OCI-LY1 (cell line): ENCODE measurements at regions not wholly inside any gene's neighbourhood (a gene's known extent, or its start where the extent isn't known, plus 50 kb on each side); places are given as distances from the start of the nearest gene placed in this dataset.

Experiments
- H2AFZ ChIP-seq: fragments of 200-600 bp; sonication (generic), shearing (Covaris generic); 2 replicates; pipeline ENCODE4 v1.6.0; 2014; ENCODE audit warnings: antibody characterized with exemption, mild to moderate bottlenecking, low read length
- H3F3A ChIP-seq: fragments of 200-600 bp; sonication (generic), shearing (Covaris generic); 2 replicates; pipeline ENCODE4 v1.6.0; 2014; ENCODE audit warnings: mild to moderate bottlenecking, antibody characterized with exemption, low read length, moderate library complexity; ENCODE audit not compliant: insufficient read depth
- H3K27ac ChIP-seq: fragments of 200-600 bp; sonication (generic); 2 replicates; pipeline ENCODE4 v1.5.1; 2014; ENCODE audit warnings: low read length, mixed run types, mild to moderate bottlenecking, low read depth; ENCODE audit not compliant: poor library complexity, severe bottlenecking
- H3K27me3 ChIP-seq: fragments of 200-600 bp; sonication (generic); 2 replicates; pipeline ENCODE4 v1.6.0; 2014; ENCODE audit warnings: antibody characterized with exemption, mild to moderate bottlenecking, low read length, moderate library complexity; ENCODE audit not compliant: insufficient read depth
- H3K36me3 ChIP-seq: fragments of 200-600 bp; sonication (generic); 2 replicates; pipeline ENCODE4 v1.6.1; 2014; ENCODE audit warnings: mild to moderate bottlenecking, antibody characterized with exemption, low read length, moderate library complexity, mixed read lengths; ENCODE audit not compliant: insufficient read depth
- H3K4me1 ChIP-seq: fragments of 200-600 bp; sonication (generic); 2 replicates; pipeline ENCODE4 v1.5.1; 2014; ENCODE audit warnings: mild to moderate bottlenecking, low read length, moderate library complexity; ENCODE audit not compliant: insufficient read depth, severe bottlenecking
- H3K4me2 ChIP-seq: fragments of 200-600 bp; sonication (generic), shearing (Covaris generic); 2 replicates; pipeline ENCODE4 v1.6.1; 2014; ENCODE audit warnings: low read length
- H3K4me3 ChIP-seq: fragments of 200-600 bp; sonication (generic); 2 replicates; pipeline ENCODE4 v1.5.1; 2014; ENCODE audit warnings: low read length, low read depth, mild to moderate bottlenecking, mixed read lengths; ENCODE audit not compliant: poor library complexity, severe bottlenecking
- H3K79me2 ChIP-seq: fragments of 200-600 bp; shearing (Covaris generic); 2 replicates; pipeline ENCODE4 v1.6.1; 2016; ENCODE audit warnings: mixed run types, low read length, mixed read lengths; ENCODE audit not compliant: insufficient read depth
- H3K9ac ChIP-seq: fragments of 200-600 bp; sonication (generic), shearing (Covaris generic); 2 replicates; pipeline ENCODE4 v1.6.1; 2014; ENCODE audit warnings: mild to moderate bottlenecking, low read length, mixed read lengths
- H3K9me2 ChIP-seq: fragments of 200-600 bp; sonication (generic), shearing (Covaris generic); 2 replicates; pipeline ENCODE4 v1.6.1; 2014; ENCODE audit warnings: low read depth, mild to moderate bottlenecking, low read length, mixed read lengths
- H3K9me3 ChIP-seq: fragments of 200-600 bp; shearing (Covaris generic); 2 replicates; pipeline ENCODE4 v1.6.1; 2014; ENCODE audit warnings: low read length, mixed read lengths
- H4K20me1 ChIP-seq: fragments of 200-600 bp; sonication (generic), shearing (Covaris generic); 2 replicates; pipeline ENCODE4 v1.6.0; 2016; ENCODE audit warnings: mild to moderate bottlenecking, low read length; ENCODE audit not compliant: insufficient read depth
- CTCF ChIP-seq: fragments of 200-600 bp; sonication (generic), shearing (Covaris generic); IDR thresholded peaks from 2 replicates; pipeline ENCODE4 v1.5.1; 2017; ENCODE audit warnings: mild to moderate bottlenecking, antibody characterized with exemption, low read length, moderate library complexity, mixed read lengths
- EZH2 ChIP-seq: fragments of 200-600 bp; sonication (generic), shearing (Covaris generic); IDR thresholded peaks from 2 replicates; pipeline ENCODE4 v1.8.0; 2017; ENCODE audit warnings: borderline replicate concordance, mixed run types, mild to moderate bottlenecking, antibody characterized with exemption, low read length, moderate library complexity, mixed read lengths

- no peaks in the 10 kb centered on the region for H4K20me1 ChIP-seq
- H3K4me3 ChIP-seq, result no peak overlapping the region
- no peak overlapping the region for H2AFZ ChIP-seq
- H3K9ac ChIP-seq, result no peak overlapping the region
- no peaks in the 10 kb centered on the region for H3K9me3 ChIP-seq
- no peak overlapping the region for H3K27ac ChIP-seq
- H3K4me2 ChIP-seq, result no peak overlapping the region
- TF ChIP-seq EZH2 (no peak), CTCF (no peak)
- H3K9me2 ChIP-seq, result no peaks in the 10 kb centered on the region
- H3K79me2 ChIP-seq, result no peaks in the 10 kb centered on the region
- no peaks in the 10 kb centered on the region for H3F3A ChIP-seq
- no peaks in the 10 kb centered on the region for H3K36me3 ChIP-seq
- H3K4me1 ChIP-seq, result no peaks in the 10 kb centered on the region
- H3K27me3 ChIP-seq, result no peaks in the 10 kb centered on the region
Measured at GRCh38 chr5:147971472-147971871, 65.1 kb upstream of the C5orf46 start.

- no peaks in the 10 kb centered on the region for H3K36me3 ChIP-seq
- H3F3A ChIP-seq, result no peaks in the 10 kb centered on the region
- H3K79me2 ChIP-seq, result no peaks in the 10 kb centered on the region
- no peaks in the 10 kb centered on the region for H3K27me3 ChIP-seq
- H2AFZ ChIP-seq, result no peak overlapping the region
- no peaks in the 10 kb centered on the region for H3K4me1 ChIP-seq
- no peak for TF ChIP-seq CTCF
- TF ChIP-seq EZH2, result no peak
- no peak overlapping the region for H3K27ac ChIP-seq
- H3K9me2 ChIP-seq, result no peaks in the 10 kb centered on the region
- no peaks in the 10 kb centered on the region for H4K20me1 ChIP-seq
- H3K4me3 ChIP-seq, result no peak overlapping the region
- H3K4me2 ChIP-seq, result no peak overlapping the region
- H3K9me3 ChIP-seq, result no peaks in the 10 kb centered on the region
- H3K9ac ChIP-seq, result no peak overlapping the region
Measured at GRCh38 chr5:147968855-147969254, 62.5 kb upstream of the C5orf46 start.

- Histone ChIP-seq H3K9me3 (no peaks in the 10 kb centered on the region), H3K4me3 (no peak overlapping the region), H2AFZ (no peak overlapping the region), H3K4me2 (no peak overlapping the region), H4K20me1 (no peaks in the 10 kb centered on the region), H3K27me3 (no peaks in the 10 kb centered on the region), H3K4me1 (no peaks in the 10 kb centered on the region), H3K27ac (no peak overlapping the region), H3K79me2 (no peaks in the 10 kb centered on the region), H3F3A (no peaks in the 10 kb centered on the region), H3K9ac (no peak overlapping the region), H3K36me3 (no peaks in the 10 kb centered on the region), H3K9me2 (no peaks in the 10 kb centered on the region)
- TF ChIP-seq EZH2 (no peak), CTCF (no peak)
Measured at GRCh38 chr5:147966829-147967228, 60.5 kb upstream of the C5orf46 start.
